B cell (primary cell): ENCODE measurements at regions not wholly inside any gene's neighbourhood (a gene's known extent, or its start where the extent isn't known, plus 50 kb on each side); places are given as distances from the start of the nearest gene placed in this dataset.

Source experiments
- CTCF ChIP-seq: fragments of 200-600 bp; IDR thresholded peaks from one replicate; pipeline ENCODE4 v1.8.0; 2022; ENCODE audit warnings: antibody characterized with exemption, mild to moderate bottlenecking
- EZH2 ChIP-seq: IDR thresholded peaks from 2 replicates; pipeline ENCODE4 v1.6.1; 2012; ENCODE audit warnings: borderline replicate concordance, low read depth, mild to moderate bottlenecking, moderate library complexity, low read length; ENCODE audit not compliant: insufficient read depth, poor library complexity, severe bottlenecking

- TF ChIP-seq EZH2 (no peak), CTCF (no peak)
These were observed 70.0 kb downstream of the IRX2 start for GRCh38 chr5:2681476-2681875.
